CMK (cell line): ENCODE measurements at regions not wholly inside any gene's neighbourhood (a gene's known extent, or its start where the extent isn't known, plus 50 kb on each side); places are given as distances from the start of the nearest gene placed in this dataset.
"Not testable (repeated sequence)": the region's sequence is repeated elsewhere in the genome, so short reads cannot be mapped to it uniquely, and the experiment has no call there.

Experiments used
- DNase-seq: peaks from one replicate; pipeline ENCODE4 v3.0.0-alpha.2; 2010; ENCODE audit warnings: low read depth

DNA sequence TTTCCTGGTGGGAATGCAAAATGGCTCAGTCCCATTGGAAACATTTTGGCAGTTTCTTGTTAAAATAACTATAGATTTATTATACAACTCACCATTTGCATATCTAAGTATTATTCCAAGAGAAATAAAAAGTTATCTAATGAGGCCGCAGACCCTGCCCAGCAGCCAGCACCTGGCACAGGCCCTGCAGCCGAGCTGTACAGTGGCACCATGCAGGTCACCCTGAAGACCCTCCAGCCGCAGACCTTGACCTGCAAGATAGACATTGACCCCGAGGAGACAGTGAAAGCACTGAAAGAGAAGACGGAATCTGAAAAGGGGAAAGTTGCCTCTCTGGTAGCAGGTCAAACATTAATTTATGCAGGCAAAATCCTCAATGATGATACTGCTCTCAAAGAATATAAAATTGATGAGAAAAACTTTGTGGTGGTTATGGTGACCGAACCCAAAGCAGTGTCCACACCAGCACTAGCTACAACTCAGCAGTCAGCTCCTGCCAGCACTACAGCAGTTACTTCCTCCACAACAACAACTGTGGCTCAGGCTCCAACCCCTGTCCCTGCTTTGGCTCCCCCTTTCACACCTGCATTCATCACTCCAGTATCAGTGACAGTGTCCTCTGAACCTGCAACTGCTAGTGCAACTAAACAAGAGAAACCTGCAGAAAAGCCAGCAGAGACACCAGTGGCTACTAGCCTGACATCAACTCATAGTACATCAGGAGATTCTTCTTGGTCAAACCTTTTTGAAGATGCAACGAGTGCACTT is 113.5 kb upstream of the SATB1 start:
- no peak for DNase-seq

DNA sequence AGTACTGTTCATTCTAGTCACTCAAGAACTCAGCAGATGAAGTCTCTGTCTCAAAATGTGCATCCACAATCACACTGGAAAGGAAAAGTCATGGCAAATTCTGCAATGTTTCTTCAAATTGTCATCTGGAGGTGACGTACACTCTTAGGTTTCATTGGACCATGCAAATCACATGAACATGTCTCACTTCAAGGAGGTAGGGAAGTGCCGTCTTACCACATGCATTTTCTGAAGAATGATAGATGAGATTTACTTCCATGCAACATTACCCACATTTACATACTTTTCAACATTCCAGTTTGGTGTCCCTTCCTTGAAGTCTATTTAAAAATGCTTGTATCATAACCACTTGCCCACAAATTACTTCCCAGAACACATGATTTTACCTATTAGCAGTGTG is 107.9 kb upstream of the SATB1 start:
- DNase-seq, result no peak

DNA sequence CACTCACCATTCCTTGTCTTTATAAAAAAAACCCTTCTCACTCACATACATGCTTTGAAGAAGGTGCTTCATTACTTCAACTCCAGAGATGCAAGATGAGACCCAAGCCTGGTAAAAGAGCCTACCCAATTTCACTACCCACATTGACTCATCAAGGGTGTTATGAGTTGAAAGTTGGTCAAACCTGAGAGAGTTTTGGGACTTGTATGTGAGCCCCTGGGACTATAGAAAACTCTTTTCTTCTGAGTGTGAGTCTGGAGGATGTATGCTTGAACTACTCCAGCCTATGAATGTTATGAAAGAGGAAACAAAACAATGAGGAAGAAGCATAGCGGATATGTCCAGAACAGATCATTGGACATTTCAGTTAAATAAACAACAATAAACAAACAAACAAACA is 106.5 kb upstream of the SATB1 start:
- DNase-seq, result no peak

DNA sequence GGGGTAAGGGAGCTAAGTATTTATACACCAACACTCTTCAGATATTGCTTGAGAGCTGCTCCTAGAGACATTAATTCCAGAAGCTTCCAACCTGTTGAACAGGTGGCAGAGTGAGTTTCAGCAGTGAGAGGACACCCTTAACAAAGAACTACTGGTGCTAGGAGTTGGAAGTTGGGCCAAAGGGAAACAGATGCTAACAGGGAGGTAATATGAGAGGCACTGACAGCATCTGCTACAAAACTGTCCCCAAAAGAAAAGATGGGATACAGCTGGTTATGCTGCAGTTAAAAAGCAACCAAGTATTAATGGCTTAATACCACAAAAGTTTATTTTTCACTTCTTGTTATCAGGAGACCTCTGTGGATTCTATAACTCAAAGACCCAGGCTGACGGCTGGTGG is 104.5 kb upstream of the SATB1 start:
- DNase-seq, result no peak

DNA sequence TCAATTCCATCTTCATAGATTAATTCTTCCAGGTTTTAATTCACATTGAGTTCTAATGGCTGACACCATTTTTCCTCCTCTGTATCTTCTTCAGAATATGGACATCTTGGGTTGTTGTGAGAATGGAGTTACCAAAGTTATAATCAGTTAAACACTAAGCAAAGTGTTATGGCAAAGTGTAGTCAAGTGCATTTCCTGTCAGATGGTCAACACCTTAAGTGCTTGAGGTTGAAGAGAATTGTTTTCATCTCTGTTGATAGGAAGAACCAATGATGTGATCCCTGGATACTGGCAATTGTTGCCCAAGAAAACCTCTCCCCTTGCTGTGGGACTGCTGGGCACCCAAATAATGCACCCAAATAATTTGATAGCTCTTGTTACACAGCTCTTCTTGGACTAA is 102.6 kb upstream of the SATB1 start:
- DNase-seq, result no peak

DNA sequence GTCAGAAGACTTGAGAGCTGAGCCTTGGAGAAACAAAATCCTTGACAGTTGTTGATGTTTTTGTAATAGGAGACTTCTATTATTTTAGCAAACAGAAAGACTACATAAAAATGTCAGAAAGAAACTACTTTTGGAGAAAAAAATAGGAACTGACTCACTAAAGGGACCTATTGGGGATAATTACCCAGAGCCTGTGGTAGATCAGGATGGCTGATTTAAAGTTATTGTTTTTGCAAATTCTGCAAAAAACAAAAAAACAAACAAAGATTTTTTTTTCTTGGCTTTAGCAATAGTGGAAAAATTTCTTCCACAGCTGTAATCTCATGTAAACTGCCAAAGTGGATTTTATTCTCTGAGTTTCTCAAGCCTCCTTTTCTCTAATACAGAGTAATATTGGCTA is 101.5 kb upstream of the SATB1 start:
- no peak for DNase-seq

DNA sequence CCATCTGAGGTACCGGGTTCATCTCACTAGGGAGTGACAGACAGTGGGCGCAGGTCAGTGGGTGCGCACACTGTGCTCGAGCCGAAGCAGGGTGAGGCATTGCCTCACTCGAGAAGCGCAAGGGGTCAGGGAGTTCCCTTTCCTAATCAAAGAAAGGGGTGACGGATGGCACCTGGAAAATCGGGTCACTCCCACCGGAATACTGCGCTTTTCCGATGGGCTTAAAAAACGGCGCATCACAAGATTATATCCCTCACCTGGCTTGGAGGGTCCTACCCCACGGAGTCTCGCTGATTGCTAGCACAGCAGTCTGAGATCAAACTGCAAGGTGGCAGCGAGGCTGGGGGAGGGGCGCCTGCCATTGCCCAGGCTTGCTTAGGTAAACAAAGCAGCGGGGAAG is 91.0 kb upstream of the SATB1 start:
- not testable (repeated sequence) for DNase-seq

DNA sequence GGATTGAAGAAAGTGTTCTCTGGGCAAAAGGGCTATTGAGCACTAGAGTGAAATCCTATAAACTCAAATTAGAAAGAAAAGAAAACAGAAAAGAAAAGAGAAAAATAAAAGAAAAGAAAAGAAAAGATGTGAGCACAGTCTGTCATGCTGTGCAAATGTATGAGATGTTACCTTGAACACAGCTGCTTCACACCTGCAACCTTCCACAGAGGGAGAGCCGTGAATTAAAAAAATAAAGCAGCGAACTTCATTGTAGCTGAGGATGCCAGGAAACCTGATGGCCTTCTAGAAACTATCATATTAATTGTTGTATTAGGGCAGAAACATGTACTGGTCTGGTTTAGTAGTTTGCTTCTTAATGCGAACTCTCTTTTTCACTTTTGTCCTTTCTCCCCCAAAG is 88.0 kb upstream of the SATB1 start:
- no peak for DNase-seq

DNA sequence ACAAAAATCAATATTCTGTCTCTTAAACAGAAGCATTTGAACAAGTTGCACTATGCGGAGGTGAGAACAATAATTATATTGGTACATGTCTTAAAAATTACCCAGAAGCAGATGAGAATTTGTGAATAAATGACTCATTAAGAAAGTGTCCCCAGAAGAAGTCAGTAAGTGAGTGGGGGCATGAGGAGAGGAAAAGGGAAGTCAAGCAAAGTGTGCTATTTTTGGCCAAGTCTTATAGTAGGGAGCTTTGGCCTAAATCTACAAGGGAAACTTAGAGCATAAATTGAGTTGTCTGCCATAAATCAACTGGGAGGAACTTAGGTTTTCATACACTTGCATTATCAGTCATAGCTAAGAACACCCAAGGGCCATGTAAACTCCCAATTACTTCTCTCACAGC is 86.9 kb upstream of the SATB1 start:
- DNase-seq, result no peak

DNA sequence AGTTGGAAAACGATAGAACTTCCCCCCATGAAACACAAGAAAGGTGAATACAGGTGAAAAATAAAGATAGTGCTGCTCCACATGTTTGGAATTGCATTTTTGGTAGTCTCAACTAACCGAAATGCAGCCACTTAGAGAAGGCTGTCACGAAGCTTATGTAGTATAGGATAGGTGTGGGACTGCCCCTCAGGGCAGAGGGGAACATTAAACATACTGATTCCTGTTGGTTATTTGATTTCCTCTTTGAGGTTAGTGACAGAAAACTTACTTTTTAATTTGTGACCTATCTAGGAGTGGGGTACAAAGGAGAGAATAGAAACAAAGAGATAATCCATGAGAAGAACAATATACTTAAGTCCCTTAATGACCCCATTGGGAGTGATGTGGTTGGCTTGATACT is 85.8 kb upstream of the SATB1 start:
- DNase-seq, result no peak

DNA sequence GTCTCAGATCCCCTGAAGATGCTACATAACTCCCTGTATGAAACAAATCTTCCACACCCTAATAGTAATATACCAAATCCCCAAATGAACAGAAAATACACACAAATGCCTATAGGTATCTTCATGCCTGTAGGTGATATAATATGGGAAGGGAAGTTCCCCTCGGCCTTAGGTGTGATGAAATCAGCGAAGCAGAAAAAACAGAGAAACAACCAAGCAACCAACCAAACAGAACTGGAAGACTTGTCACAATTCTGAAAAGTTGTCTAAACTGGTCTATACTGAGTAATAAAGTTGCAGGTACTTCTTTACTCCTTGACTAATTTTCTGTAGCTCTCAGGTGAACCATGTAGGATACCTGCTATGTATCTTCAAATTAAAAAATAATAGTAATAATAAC is 82.2 kb upstream of the SATB1 start:
- DNase-seq, result no peak

DNA sequence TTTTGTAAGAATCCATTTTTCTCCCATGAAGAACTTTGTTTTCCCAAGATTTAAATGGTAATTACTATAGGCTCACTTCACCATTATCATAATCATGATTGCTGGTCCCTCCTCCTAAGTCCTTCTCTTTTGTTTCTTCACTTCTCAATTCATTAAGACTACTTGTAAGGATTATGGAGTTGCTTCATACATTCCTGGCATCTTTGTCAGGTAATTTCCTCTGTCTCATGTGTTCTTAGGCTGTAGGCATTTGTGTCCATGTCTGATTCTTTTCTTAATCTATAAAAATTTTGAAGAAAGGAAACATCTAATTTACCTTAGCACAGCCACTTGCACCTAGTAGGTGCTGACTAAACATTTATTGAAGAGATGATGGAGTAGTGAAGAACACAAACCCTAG is 79.9 kb upstream of the SATB1 start:
- no peak for DNase-seq

DNA sequence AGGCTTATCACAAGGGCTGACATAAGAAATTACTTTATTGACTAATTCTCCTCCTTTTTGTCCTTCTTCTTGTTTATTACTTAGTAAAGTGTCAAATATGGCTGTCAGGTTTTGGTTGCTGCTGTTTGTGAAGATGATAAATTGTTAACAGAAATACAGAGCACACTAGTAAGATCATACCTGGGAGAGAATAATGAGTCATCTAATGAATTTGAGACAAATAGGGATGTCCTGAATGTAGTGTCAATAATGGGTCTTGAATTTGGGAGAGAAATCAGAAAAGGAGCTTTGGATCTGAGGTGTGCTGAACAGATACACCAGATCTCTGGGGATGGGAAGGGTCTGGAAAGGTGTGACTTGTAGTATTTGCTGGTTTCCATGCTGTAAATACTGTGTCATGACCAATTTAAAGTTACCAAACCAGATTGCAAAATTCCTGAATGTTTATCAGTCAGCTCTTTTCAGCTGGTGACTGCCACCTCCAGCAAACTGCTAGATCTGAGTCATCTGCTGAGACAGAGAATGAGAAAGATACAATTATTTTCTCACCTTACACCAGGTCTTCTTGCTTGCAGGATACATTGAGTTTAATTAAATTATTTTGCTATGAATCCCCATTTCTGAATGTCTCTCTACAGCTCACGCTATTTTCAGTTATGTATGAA is 76.7 kb upstream of the SATB1 start:
- no peak for DNase-seq

DNA sequence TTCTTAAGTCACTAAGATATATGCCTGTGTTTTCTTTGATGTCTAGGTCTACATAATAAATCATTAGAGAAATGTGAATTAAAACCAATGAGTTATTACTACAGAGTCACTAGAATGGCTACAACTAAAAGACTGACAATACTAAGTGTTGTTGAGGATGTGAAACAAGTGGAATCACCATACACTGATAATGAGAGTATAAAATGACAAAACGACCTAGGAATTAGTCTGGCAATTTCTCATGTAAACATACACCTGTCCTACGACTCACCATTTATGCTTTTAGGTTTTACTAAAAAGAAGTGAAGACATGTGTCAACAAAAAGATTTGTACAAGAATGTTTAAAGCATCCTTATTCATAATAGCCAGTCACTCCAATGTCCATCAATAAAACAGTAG is 75.2 kb upstream of the SATB1 start:
- DNase-seq, result no peak

DNA sequence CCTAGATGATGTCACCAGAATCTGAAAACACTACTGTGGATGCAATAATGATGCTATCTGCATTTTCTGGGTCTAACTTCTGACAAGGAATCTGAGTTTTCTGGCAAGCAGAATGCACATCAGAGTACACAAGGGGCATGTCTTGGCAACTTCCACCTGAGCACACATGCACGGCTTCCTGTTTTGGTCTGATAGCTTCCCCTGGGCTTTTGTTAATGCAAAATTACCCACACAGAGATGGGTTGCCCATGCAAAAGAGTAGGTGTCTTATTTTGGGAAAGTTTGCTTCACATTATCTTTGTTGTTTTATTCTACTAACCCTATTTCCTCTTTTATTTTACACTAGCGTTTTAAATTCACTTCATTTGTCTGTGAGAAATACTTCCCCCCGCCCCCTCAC is 74.2 kb upstream of the SATB1 start:
- DNase-seq, result no peak

DNA sequence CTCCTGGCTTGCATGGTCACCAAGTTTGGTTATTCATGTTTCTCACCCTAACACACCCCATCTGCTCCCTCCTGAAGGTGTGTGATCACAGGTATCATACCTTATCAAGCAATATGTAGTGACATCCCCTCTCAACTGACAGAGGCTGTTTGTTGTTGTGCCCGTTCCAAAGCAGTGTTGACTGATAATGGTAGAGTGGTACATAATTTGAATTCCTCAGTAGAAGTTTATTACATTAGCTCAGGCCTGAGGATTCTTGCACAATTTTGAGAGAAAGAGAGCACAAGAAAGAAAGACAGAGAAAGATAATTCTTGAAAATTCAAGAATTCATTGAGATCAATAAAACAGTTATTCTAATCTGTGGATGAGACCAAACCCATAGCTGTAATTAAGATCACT is 69.1 kb upstream of the SATB1 start:
- DNase-seq, result no peak

DNA sequence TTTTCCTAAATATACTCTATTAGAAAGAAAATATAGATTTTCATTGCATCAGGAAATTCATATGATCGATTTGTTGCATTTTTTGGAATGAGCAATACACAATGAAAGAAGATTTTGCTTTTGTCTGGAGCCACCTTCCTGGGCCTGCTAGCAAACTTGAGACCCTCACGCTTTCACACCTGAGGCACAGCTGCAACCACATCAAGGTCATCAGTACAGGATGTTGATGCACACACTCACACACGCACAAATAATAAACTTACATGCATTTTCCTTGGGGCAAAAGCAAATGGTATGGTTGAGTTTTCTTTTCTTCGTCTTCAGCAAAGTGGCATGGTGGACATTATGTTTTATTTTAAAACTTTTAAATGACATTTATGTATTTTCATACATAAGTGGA is 64.8 kb upstream of the SATB1 start:
- DNase-seq, result no peak

DNA sequence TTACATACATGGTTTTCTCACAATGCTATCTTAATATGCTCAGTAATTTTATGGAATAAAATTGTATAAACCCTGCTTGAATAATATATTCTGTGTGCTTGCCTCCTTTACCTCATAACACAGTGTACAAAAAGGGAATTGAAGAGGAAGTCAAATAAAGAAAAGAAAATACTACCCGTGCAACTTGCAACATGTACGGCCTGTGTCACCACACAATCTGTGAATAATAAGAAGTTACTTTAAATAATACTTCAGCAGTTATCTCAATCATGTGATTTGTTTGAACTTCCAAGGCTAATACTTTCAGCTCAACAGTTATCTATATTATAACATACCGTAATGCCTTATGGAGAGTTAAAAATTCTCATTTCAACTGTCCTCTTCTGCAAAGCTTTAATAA is 58.1 kb upstream of the SATB1 start:
- DNase-seq, result no peak

DNA sequence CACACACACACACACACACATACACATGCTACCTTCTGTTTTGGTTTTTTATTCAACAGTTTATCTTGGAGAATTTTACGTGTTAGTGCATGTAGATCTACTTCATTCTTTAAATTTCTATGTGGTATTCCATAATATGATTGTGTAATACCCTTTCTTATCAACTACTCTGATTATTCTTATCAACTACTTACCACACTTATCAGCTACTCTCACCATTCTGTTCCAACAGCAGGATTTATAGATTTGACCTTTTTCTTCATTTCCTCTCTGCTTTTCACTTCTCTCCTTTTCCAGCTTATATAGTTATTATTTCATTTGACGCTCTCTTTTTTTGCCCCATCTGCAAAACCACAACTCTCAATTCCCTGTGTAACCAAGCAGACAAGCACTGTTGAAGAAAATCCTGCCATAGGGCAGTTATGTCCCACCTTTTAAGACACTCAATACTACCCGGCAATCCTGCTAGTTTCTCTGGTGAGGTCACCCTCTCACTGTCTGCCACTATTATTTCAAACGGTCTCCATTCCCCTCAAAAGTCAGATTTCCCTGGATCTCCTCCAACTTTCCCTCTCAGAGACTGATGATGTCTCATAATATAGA is 56.9 kb upstream of the SATB1 start:
- no peak for DNase-seq

DNA sequence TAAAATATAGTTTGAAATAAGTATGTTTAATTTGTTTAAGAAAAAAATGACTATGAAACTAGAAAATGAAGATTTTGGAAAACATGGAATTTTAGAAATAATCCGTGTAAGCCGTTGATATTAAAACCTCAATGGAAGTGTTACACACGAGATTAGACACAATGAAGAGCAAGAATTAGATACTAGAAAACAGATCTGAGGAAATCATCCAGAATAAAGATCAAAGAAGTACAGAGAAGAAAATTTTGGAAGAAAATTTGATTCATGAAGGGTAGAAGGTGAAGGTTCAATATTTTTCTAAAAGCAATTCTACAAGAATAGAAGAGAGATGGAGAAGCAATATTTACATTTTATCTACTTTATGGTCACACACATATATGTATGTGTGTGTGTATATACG is 52.5 kb upstream of the SATB1 start:
- DNase-seq, result no peak
